ENCODE measurements at regions not wholly inside any gene's neighbourhood (a gene's known extent, or its start where the extent isn't known, plus 50 kb on each side); places are given as distances from the start of the nearest gene placed in this dataset.
"Not testable (repeated sequence)": the region's sequence is repeated elsewhere in the genome, so short reads cannot be mapped to it uniquely, and the experiment has no call there.

DNA sequence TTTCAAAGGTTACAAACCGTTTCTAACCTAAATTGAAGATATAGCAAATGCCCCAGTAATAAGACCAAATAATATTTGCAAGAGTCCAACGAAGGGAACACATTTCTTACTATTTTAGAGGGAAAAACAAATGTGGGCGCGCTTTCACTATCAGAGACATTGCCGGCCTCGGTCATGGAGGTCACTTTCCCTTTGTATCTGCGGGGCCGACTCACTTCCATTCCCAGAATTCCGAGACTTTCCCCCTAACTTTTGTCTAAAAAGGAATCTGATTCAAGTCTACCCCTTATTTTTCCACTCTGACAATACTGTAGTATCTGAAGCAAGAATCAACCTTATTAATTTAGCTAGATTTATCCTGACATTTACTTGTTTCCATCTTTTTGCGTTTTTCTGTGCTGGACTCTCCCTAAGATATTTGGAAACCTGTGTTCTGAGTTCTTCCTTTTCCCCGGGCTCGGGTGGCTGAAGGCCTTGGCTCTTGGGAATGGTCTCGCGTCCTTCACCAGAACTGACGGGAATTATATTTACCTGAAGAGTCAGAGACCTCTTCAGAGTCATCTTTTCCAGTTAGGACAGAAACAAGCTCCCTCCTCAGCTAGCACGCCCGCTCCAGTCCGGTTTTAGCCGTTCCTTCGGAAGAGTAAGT is 71.8 kb upstream of the ZNF184 start:
- DNase-seq = no peak

- not testable (repeated sequence) for DNase-seq
Measured at GRCh38 chr6:27544135-27544534, 71.2 kb upstream of the ZNF184 start.

DNA sequence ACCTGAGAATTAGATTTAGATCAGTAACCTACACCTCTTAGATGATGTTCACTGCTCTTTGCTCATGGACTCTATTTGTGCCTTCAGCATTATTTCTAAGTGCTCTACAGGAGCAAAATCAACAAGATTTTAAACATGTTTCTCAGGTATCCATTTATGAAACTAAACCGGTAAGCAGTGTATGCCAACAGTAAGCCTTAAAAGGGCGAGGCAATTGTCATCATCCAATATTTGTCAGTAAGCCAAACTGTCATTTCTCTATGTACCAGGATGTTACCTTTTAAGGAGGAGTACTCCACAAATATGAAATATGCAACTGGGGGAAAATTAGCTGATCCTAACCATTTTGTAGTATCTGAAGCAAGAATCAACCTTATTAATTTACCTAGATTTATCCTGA is 69.6 kb upstream of the ZNF184 start:
- no peak for DNase-seq

GRCh38 chr6:27541933-27542297 is 69.0 kb upstream of the ZNF184 start:
- no peak for DNase-seq

DNA sequence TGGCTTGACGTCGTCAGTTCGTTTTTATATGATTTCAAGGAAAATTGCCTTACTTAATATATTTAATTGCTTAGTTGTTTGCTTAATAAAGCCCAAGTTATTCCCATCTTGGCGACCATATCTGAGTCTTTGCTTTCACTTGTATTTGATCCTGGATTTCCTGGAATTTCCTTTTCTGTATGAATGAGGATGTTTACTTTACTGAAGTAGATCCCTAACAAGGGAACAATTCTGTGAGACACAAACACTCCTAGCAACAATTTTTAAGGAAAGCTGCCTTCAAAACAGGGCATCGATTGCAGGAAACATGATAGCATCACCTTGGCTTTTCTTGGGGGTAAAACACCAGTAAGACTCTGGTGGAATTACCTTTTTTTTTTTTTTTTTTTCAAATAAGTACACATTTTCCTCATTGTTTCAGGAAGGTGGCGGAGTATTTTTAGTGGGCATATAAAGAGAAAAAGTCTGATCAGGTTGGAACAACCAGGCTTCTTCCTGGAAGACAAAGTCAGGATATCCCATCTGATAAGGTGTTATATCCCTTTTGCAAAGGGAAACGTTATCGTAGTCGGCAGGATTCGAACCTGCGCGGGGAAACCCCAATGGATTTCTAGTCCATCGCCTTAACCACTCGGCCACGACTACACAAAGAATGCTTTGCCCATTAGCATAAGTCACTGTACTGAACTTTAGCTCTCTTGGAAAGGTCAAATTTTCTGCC is 68.5 kb upstream of the ZNF184 start:
- no peak for DNase-seq

DNA sequence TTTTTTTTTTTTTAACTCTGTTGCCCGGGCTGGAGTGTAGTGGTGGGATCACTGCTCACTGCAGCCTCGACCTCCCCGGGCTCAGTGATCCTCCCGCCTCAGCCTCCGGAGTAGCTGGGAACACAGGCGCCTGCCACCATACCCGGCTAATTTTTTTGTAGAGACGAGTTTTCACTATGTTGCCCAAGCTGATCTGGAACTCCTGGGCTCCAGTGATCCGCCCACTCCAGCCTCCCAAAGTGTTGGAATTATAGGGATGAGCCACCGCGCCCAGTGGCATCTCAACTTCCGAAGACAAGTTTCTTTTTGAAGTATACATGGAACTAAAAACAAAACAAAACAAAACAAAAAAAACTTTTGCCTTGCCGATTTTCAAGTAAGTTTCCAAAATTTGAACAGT is 66.6 kb upstream of the ZNF184 start:
- DNase-seq = no peak

DNA sequence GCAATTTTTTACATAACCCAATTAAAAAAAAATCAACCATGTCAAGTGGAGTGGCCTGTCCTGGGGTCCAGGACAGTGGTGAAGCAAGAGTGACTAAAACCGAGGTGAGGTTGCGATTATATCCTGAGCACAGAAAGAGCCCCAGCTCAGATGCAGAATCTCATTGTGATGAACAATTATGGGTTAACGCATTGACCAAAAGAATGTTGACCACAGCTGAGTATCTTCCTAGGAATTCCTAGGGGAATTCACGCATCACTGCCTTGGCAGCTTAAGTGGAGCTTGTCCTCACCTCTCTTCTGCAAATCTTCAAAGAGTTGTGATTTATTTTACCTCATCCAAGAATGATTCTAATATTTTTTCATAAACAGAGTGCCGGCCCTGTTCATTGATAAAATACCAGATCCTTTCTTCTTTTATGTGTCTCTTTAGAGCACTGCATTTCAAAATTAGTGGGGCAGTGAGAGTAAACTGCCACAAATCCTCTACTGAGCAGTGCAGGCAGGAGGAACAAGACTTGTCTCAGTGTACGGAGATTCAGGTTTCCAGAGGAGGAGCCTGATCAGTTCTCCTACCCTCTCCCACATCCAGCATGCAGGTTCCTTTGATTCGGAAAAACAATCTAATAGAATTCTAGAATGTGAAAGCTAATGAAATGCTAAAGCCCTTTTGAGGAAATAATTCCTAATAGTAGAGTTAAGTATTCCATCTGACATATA is 60.1 kb upstream of the ZNF184 start:
- DNase-seq = peak; percentile 19

GRCh38 chr6:27531772-27532459 is 59.0 kb upstream of the ZNF184 start:
- DNase-seq = no peak

- DNase-seq = not testable (repeated sequence)
Measured at GRCh38 chr6:27529796-27530195, 56.9 kb upstream of the ZNF184 start.

DNA sequence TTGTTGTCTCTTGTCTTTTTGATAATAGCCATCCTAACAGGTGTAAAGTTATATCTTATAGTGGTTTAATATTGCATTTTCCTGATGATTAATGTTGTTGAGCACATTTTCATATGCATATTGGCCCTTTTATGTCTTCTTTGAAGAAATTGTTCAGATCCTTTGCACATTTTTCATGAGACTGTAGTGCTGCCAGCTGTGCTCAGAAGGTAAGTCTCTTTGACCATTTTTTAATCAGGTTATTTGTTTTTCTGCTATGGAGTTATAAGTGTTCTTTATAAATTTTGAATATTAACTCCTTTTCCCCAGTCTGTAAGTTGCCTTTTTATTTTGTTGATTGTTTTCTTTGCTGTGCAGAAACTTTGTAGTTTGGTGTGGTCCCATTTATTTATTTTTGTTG is 55.8 kb upstream of the ZNF184 start:
- DNase-seq = no peak

All from renal pelvis (tissue), 1 donor.